Fibroblast of skin of right quadriceps (primary cell): ENCODE measurements at regions not wholly inside any gene's neighbourhood (a gene's known extent, or its start where the extent isn't known, plus 50 kb on each side); places are given as distances from the start of the nearest gene placed in this dataset.
"Not testable (repeated sequence)": the region's sequence is repeated elsewhere in the genome, so short reads cannot be mapped to it uniquely, and the experiment has no call there.

Experiments
- DNase-seq: peaks from one replicate; pipeline ENCODE4 v3.0.0-alpha.2; 2013

DNA sequence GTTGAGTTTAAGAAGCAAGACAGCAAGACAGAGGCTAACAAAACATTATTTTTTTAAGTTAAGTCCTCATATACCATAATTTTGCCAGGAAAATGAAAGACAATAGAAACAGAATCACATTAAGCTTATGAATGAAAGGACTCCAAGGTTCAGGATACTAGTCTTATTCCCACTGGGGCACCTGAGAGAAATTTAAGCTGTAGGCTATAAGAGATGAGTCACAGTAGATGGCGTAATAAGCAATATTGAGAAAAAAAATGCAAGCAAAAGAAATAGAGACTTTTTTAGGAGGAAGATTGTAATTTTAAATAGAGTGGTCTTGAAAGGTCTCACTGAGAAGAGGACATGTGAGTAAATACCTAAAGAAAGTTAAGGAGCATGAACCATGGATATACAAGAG is 57.1 kb upstream of the KIF2B start:
- peak; percentile 1 for DNase-seq

- no peak for DNase-seq
Observed at GRCh38 chr17:53765129-53765528, 57.6 kb upstream of the KIF2B start.

DNA sequence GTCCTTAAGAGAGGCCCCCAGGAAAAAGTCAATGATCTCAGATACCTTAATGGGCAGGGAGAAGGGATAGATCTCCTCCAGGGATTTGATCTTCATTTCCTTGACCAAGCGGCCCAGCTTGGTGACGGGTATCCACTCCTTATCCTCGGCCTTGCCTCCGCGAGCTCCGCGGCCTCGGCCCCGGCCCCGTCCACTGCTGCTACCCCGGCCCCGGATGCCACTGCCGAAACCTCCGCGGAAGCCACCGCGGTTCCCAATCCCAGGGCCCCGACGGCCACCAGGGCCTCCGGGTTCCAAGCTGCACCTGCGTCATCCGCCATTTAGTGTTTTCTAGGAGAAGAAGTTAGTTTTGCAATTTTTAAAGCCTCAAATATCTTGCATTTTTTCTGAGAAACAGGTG is 65.2 kb upstream of the KIF2B start:
- no peak for DNase-seq

DNA sequence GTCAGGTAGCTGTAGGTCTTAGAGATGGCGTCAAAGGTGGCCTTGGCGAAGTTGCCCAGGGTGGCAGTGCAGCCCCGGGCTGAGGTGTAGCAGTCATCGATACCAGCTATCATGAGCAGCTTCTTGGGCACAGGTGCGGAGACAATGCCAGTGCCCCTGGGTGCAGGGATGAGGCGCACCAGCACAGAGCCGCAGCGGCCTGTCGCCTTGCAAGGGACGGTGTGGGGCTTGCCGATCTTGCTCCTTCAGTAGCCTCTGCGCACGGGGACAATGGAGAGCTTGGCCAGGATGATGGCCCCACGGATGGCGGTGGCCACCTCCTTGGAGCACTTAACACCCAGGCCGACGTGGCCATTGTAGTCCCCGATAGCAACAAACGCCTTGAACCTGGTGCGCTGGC is 65.6 kb upstream of the KIF2B start:
- not testable (repeated sequence) for DNase-seq

DNA sequence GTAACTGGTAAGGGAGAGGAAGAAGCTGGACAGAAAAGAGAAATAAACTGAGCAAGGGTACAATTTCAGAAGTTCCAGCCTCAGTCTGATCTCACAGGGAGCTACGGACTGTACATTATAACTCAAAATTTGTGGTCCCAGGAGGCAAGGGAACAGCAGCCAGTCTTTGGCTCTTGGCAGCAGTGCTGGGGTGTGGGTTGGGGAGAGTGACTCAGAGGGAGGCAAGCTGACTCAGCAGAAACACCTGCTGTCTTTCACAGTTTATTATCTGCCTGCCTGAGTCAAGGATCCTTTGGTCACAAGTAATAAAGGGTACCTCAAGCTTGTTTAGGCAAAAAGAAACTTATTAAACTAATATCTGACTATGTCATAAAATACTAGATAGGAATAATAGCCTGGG is 73.5 kb upstream of the KIF2B start:
- peak; percentile 34 for DNase-seq

DNA sequence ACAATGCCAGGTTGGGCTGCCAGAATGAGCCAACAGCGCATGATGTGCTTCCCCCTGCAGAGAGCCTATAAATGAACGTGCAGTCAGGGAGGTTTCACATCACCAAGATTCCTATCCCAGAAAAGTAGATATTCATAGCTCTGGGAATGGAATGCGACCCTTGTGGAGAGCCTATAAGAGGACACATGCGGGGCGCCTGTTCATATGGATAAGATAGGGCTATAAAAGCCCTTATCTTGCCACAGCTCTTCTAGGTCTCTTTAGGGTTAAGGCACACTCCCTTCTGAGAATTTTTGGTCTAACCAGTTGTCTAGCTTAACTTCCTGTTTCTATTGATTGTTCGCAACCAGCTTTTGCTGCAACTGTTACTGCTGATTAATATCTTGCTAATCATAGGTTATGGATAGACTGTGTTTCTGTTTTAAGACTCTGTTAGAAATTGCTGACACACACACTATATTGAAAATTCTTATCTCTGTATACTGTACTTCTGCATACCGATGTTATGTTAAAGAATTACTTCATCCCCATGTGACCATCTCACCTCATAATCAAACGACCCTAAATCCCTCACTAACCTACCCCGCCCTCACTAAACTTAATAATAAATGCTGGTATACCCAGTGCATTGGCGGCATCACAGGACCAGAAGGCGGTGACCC is 74.4 kb upstream of the KIF2B start:
- not testable (repeated sequence) for DNase-seq

GRCh38 chr17:53740312-53740711 is 82.4 kb upstream of the KIF2B start:
- DNase-seq: no peak

DNA sequence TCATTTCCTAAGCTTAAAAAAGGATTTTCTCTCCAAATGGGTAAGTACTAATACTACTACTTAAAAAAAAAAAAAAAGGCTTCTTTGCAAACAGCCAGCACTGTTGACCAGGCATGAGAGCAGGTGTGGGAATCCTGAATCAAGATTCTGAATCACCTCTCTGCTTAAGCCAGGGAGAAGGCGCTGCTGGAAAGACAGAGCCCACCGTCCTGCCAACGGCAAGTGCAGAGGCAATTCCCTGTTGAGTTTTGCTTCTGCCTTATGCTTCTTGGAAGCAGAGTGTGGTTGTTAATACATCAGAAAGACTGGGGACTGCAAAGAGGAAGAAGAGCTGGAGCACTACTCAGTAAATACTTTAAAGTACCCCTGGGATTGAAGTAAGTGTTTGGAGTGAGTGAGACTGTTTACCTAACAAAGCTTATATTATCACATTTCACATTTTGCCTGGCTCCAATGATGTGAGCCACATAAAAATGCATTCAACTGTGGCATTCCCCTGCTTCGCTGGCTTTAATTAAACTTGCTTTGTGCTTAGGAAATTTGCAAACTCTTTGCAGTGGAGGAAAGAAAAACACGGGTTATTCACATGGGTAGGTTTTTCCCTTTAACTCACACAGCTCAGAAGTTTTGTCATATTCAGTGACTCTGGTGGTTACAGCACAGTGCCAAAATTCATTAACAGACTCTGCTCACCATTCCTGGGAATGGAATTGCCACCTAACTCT is 86.0 kb upstream of the KIF2B start:
- DNase-seq: no peak

DNA sequence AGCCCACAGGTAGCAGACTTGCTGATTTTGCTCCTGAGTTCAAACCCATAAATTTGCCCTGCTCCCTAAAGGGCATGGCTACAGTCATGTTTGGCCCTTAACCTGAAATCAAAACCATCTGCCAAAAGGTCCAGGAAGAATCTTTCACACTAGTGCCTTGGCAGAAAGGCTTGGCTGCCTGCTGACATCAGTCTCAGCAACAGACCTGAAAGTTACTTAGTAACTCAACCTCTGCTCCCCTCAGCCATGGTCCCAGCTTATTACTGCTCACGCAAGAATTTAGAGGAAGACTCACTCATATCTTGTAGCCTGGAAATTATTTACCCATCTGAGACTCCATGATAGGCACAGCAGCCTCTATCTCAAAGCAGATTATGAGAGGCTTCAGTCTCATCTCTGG is 98.0 kb upstream of the KIF2B start:
- DNase-seq: peak; percentile 2

GRCh38 chr17:53722407-53722806 is 100.3 kb upstream of the KIF2B start:
- peak; percentile 100 for DNase-seq

- no peak for DNase-seq
Observed at GRCh38 chr17:53721101-53721500, 101.6 kb upstream of the KIF2B start.

- DNase-seq: peak; percentile 53
Observed at GRCh38 chr17:53719229-53719628, 103.5 kb upstream of the KIF2B start.

DNA sequence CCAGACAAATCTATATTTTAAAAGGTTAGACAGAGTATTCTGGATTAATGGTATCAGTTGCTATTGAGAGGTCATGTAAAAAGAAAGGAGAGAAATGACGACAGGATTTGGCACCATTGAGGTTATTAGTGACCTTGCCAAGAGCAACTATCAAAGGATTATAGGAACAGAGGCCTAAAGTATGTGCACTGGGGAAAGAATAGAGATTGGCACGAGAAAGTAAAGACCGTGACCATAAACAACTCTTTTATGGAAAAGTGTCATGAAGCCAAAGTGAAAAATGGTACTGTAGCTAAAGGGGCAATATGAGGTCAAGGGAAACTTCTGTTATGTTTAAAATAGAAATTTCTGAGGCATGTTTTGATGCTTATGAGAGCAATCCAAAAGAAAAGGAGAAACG is 115.2 kb upstream of the KIF2B start:
- no peak for DNase-seq

GRCh38 chr17:53696286-53696685 is 126.4 kb upstream of the KIF2B start:
- DNase-seq: no peak

GRCh38 chr17:53687324-53687723 is 135.4 kb upstream of the KIF2B start:
- DNase-seq: no peak

- DNase-seq: no peak
Observed at GRCh38 chr17:53680745-53681144, 142.0 kb upstream of the KIF2B start.

- DNase-seq: no peak
Observed at GRCh38 chr17:53668854-53669253, 153.9 kb upstream of the KIF2B start.

DNA sequence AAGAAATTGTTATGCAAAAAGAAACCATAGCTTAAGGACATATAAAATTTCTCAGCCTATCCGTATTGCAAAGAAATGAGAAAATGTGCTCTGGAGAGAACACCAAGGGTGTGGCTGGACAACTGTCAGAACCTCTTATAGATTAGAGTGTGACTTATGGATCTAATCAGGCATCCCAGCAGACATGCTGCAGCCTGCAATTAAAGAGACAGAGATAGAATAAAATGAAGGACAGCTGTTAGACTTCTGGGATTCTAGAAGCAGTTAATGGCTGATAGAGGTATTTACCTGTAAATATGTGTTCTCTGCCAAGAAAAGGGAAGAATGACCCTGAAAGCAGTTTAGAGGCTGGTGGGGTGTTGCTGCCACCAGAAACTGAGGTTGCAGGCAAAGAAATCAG is 160.1 kb upstream of the KIF2B start:
- DNase-seq: no peak

GRCh38 chr17:53659181-53659580 is 163.5 kb upstream of the KIF2B start:
- no peak for DNase-seq

DNA sequence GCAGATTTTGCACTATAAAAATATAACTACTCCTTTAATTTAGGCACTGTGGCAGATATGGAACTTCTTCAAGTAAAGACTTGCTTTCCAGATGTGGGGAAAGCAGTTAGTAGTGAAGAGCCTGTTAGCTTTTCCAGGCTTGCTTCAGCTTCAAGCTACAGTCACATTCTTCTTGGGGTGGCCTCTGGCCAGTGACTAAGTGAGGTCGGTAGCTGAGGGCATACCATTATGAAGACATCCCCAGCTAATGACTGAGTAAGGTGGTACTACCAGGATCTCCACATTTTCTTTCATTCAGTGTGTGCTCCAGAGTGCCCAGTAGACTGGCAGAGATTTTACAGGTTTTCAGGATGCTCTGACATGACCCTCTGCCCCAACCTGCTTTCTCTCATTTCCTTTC is 167.1 kb upstream of the KIF2B start:
- DNase-seq: peak; percentile 12

- DNase-seq: no peak
Observed at GRCh38 chr17:53649201-53649600, 173.5 kb upstream of the KIF2B start.

GRCh38 chr17:53646835-53647234 is 175.9 kb upstream of the KIF2B start:
- no peak for DNase-seq

GRCh38 chr17:53640808-53641207 is 181.9 kb upstream of the KIF2B start:
- DNase-seq: no peak

DNA sequence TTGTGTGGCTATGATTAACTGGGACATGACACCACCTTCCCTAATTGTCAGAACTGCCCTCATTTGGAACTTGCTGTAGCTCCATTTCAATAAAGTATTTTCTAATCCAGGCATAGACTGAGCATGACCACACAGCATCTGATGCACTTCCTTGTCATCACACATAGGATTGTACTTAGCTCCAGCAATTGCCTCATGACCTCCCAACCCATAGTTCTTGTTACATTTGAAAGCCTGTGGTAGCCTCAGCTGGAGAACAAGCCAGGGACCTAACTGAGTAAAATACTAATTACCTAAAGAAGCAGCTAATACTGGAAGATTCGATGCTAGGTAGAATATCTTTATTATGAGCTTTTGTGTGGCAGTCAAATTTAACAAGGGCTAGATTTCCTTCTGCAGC is 187.3 kb upstream of the KIF2B start:
- DNase-seq: no peak

- DNase-seq: peak; percentile 32
Observed at GRCh38 chr17:53633856-53634255, 188.9 kb upstream of the KIF2B start.
